K562 (cell line): ENCODE measurements at regions not wholly inside any gene's neighbourhood (a gene's known extent, or its start where the extent isn't known, plus 50 kb on each side); places are given as distances from the start of the nearest gene placed in this dataset.

Source experiments
- ARID3A ChIP-seq: IDR thresholded peaks from 2 replicates; pipeline ENCODE4 v1.6.1; 2012; ENCODE audit warnings: low read depth, low read length, improper control_type of control experiment, borderline replicate concordance
- BRD4 ChIP-seq: fragments of 200-600 bp; sonication (generic); IDR thresholded peaks from 2 replicates; pipeline ENCODE4 v1.6.1; 2017; ENCODE audit warnings: inconsistent platforms
- CBFA2T3 ChIP-seq: fragments of 450-650 bp; IDR thresholded peaks from 2 replicates; pipeline ENCODE4 v1.6.1; 2017
- CSDE1 ChIP-seq, 2 experiments: fragments of 450-650 bp; IDR thresholded peaks; 2 replicates each; pipeline ENCODE4 v1.6.1; 2016; ENCODE audit warnings: mild to moderate bottlenecking in 1 of 2
- CTBP1 ChIP-seq: fragments of 450-650 bp; IDR thresholded peaks from 2 replicates; pipeline ENCODE4 v1.6.1; 2016; ENCODE audit warnings: borderline replicate concordance
- DACH1 ChIP-seq: fragments of 450-650 bp; IDR thresholded peaks from 2 replicates; pipeline ENCODE4 v1.6.1; 2018; ENCODE audit not compliant: partially characterized antibody
- DPF2 ChIP-seq: fragments of 450-650 bp; IDR thresholded peaks from 2 replicates; pipeline ENCODE4 v1.6.1; 2016
- EHMT2 ChIP-seq: fragments of 450-650 bp; IDR thresholded peaks from 2 replicates; pipeline ENCODE4 v1.6.1; 2018; ENCODE audit warnings: antibody characterized with exemption
- EP400 ChIP-seq: fragments of 450-650 bp; IDR thresholded peaks from 2 replicates; pipeline ENCODE4 v1.6.1; 2017; ENCODE audit warnings: antibody characterized with exemption, mild to moderate bottlenecking, moderate library complexity
- FOXK2 ChIP-seq, 2 experiments: fragments of 450-650 bp; IDR thresholded peaks in 1 of 2; conservative IDR thresholded peaks in 1 of 2; 2 replicates each; pipeline ENCODE4 v1.6.1; 2016; ENCODE audit warnings: low read depth in 2 of 2, mild to moderate bottlenecking in 1 of 2
- IRF2 ChIP-seq: sonication (generic); formaldehyde crosslinking; IDR thresholded peaks from 2 replicates; pipeline ENCODE4 v1.8.1; 2022; ENCODE audit warnings: mild to moderate bottlenecking, missing genetic modification reagents
- KDM1A ChIP-seq, 2 experiments: fragments of 450-650 bp; IDR thresholded peaks; 2 replicates each; pipeline ENCODE4 v1.6.1; 2016; ENCODE audit warnings: mild to moderate bottlenecking in 2 of 2
- KDM2B ChIP-seq: fragments of 250-450 bp; sonication (Bioruptor Pico); IDR thresholded peaks from 2 replicates; pipeline ENCODE4 v1.8.0; 2021; ENCODE audit warnings: mild to moderate bottlenecking, moderate library complexity
- MBD2 ChIP-seq: sonication (generic); IDR thresholded peaks from 2 replicates; pipeline ENCODE4 v1.6.1; 2016; ENCODE audit warnings: low read depth, borderline replicate concordance
- MECOM ChIP-seq: fragments of 250-450 bp; sonication (Bioruptor Pico); IDR thresholded peaks from 2 replicates; pipeline ENCODE4 v1.8.0; 2022; ENCODE audit warnings: inconsistent platforms
- NCOA1 ChIP-seq: fragments of 450-650 bp; IDR thresholded peaks from 2 replicates; pipeline ENCODE4 v1.6.1; 2016; ENCODE audit warnings: low read depth
- NCOA6 ChIP-seq: fragments of 450-650 bp; IDR thresholded peaks from 2 replicates; pipeline ENCODE4 v1.6.1; 2017; ENCODE audit warnings: mild to moderate bottlenecking
- NCOR1 ChIP-seq: fragments of 450-650 bp; IDR thresholded peaks from 2 replicates; pipeline ENCODE4 v1.6.1; 2016; ENCODE audit warnings: mild to moderate bottlenecking, moderate library complexity
- NFRKB ChIP-seq: fragments of 450-650 bp; IDR thresholded peaks from 2 replicates; pipeline ENCODE4 v1.6.1; 2016; ENCODE audit warnings: low read depth
- PHB2 ChIP-seq: fragments of 450-650 bp; IDR thresholded peaks from 2 replicates; pipeline ENCODE4 v1.6.1; 2017; ENCODE audit warnings: low read depth
- PHF20 ChIP-seq: fragments of 450-650 bp; IDR thresholded peaks from 2 replicates; pipeline ENCODE4 v1.6.1; 2018; ENCODE audit not compliant: partially characterized antibody
- RB1 ChIP-seq: fragments of 450-650 bp; IDR thresholded peaks from 2 replicates; pipeline ENCODE4 v1.6.1; 2017; ENCODE audit warnings: low read depth, mild to moderate bottlenecking
- RUNX1 ChIP-seq: sonication (generic); IDR thresholded peaks from 2 replicates; pipeline ENCODE4 v1.6.1; 2016; ENCODE audit warnings: antibody characterized with exemption, low read depth
- SOX6 ChIP-seq: fragments of 450-650 bp; IDR thresholded peaks from 2 replicates; pipeline ENCODE4 v1.6.1; 2014; ENCODE audit warnings: mild to moderate bottlenecking
- SUPT5H ChIP-seq: fragments of 450-650 bp; IDR thresholded peaks from 2 replicates; pipeline ENCODE4 v1.6.1; 2016
- TAL1 ChIP-seq: fragments of 450-650 bp; IDR thresholded peaks from 2 replicates; pipeline ENCODE4 v1.6.1; 2016; ENCODE audit warnings: mild to moderate bottlenecking
- TOE1 ChIP-seq, 2 experiments: fragments of 450-650 bp in 1 of 2; sonication (generic) in 1 of 2; formaldehyde crosslinking in 1 of 2; IDR thresholded peaks; 2 replicates each; pipeline versions ENCODE4 v1.7.1 to v1.8.0; 2016 to 2022; ENCODE audit warnings: borderline replicate concordance in 2 of 2, mild to moderate bottlenecking in 2 of 2, antibody characterized with exemption in 1 of 2, inconsistent platforms in 1 of 2, low read depth in 1 of 2, missing genetic modification reagents in 1 of 2, moderate library complexity in 1 of 2
- U2AF2 ChIP-seq: fragments of 200-400 bp; formaldehyde crosslinking; optimal IDR thresholded peaks from 2 replicates; pipeline ENCODE3; 2017; ENCODE audit warnings: low read depth, mild to moderate bottlenecking, low read length
- ZKSCAN8 ChIP-seq: fragments of 200-800 bp; sonication (Bioruptor generic); IDR thresholded peaks from 2 replicates; pipeline ENCODE4 v1.6.1; 2016; ENCODE audit warnings: missing genetic modification characterization, missing compliant biosample characterization
- ZNF592 ChIP-seq: fragments of 450-650 bp; IDR thresholded peaks from 2 replicates; pipeline ENCODE4 v1.6.1; 2017; ENCODE audit warnings: antibody characterized with exemption, mild to moderate bottlenecking

- TF ChIP-seq NCOA6 (no peak), RUNX1 (peak; percentile 79), ZNF592 (peak; percentile 28; the same call in 1 of the 2 replicates), BRD4 (no peak), CTBP1 (peak; percentile 76; the same call in 1 of the 2 replicates), IRF2 (CRISPR knock-in tag) (no peak), MECOM (CRISPR knock-in tag) (no peak), DACH1 (peak; percentile 88), PHF20 (no peak), CSDE1 (IDR thresholded peaks at IDR 0.05) (no peak), TAL1 (peak; percentile 96), NFRKB (no peak), SUPT5H (no peak), KDM1A (IDR thresholded peaks at IDR 0.05) (peak; percentile 88 to 93), SOX6 (peak; percentile 91), MBD2 (peak; percentile 73; the same call in 1 of the 2 replicates), DPF2 (peak; percentile 96), RB1 (peak; percentile 25; the same call in 1 of the 2 replicates), FOXK2 (conservative IDR thresholded peaks at IDR 0.05 in 1 of 2, IDR thresholded peaks at IDR 0.05 in 1 of 2; ENCODE audit: low read depth in 2 of 2) (peak; percentile 48 to 77; a peak in 3 of 4 replicates), U2AF2 (no peak), EHMT2 (peak; percentile 49; the same call in 1 of the 2 replicates), CBFA2T3 (peak; percentile 100), NCOA1 (peak; percentile 24; the same call in 1 of the 2 replicates), ARID3A (peak; percentile 74; the same call in 1 of the 2 replicates), NCOR1 (peak; percentile 98), ZKSCAN8 (CRISPR knock-in tag) (peak; percentile 80; the same call in 1 of the 2 replicates), TOE1 (IDR thresholded peaks at IDR 0.05; ENCODE audit: borderline replicate concordance) (0 out of 2 replicates have a peak, but pooled peaks have one; percentile 34), TOE1 (CRISPR knock-in tag; IDR thresholded peaks at IDR 0.05; ENCODE audit: borderline replicate concordance, low read depth) (no peak), KDM2B (no peak), PHB2 (peak; percentile 90), EP400 (peak; percentile 44; the same call in 1 of the 2 replicates)
Observed at GRCh38 chr1:65021795-65022194, 55.4 kb upstream of the JAK1 start (continued).
